Colonic mucosa (tissue), 4 donors: ENCODE measurements at regions not wholly inside any gene's neighbourhood (a gene's known extent, or its start where the extent isn't known, plus 50 kb on each side); places are given as distances from the start of the nearest gene placed in this dataset.

ENCODE experiments used
- DNase-seq: peaks from one replicate; pipeline ENCODE4 v3.0.0-alpha.2; 2020
- H3K27ac ChIP-seq: fragments of 200-600 bp; one replicate; pipeline ENCODE4 v1.8.0; 2021
- H3K27me3 ChIP-seq: fragments of 200-600 bp; one replicate; pipeline ENCODE4 v1.8.0; 2021
- H3K36me3 ChIP-seq: fragments of 200-600 bp; one replicate; pipeline ENCODE4 v1.8.0; 2021
- H3K4me1 ChIP-seq: fragments of 200-600 bp; one replicate; pipeline ENCODE4 v1.8.0; 2021; ENCODE audit warnings: mild to moderate bottlenecking
- H3K4me3 ChIP-seq: fragments of 200-600 bp; one replicate; pipeline ENCODE4 v1.8.0; 2021
- H3K9ac ChIP-seq, 2 donors: one replicate each; pipeline ENCODE4 v1.7.0; 2013; ENCODE audit warnings: control low read depth in 2 of 2, low read depth in 2 of 2, low read length in 2 of 2
- H3K9me3 ChIP-seq: fragments of 200-600 bp; one replicate; pipeline ENCODE4 v1.8.0; 2021
- intact Hi-C: fragments of 100-400 bp; cut with DNase I; formaldehyde crosslinking; loops from one replicate; pipeline ENCODE4 v1.14.1; 2022
- TF ChIP-seq, protein P1 (sequence below): fragments of 200-600 bp; IDR thresholded peaks from one replicate; pipeline ENCODE4 v1.8.0; 2022; ENCODE audit warnings: antibody characterized with exemption, mild to moderate bottlenecking
- donor health status: healthy.
- donor health status: DM: no; HTN: no; CAD: no.
- donor health status: DM: no; HTN: no; CAD: no.

DNA sequence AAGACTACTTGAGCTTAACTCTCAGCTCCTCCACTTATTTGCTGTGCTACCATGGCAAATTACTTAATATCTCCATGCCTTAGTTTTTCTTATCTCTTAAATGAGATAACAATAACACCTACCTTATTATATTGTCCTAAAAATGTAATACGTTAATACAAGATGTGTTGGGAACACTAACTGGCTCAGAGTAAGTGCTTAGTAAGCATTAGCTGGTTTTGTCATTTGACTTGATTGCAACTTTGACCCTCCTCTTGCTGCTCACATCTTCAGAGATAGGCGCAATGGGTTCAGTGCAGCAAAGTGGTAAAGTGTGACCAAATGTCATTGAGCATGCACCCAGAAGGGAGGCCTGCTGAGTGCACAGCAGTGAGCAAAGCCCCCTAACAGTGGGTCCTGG lies 294.5 kb upstream of the CLNK start:
- no peak for DNase-seq
- intact Hi-C loops, result no loop called here
- Histone ChIP-seq H3K36me3 (no peaks in the 10 kb centered on the region), H3K27me3 (no peaks in the 10 kb centered on the region), H3K4me3 (no peak overlapping the region), H3K9ac (no peak overlapping the region), H3K27ac (no peak overlapping the region), H3K9me3 (no peaks in the 10 kb centered on the region), H3K4me1 (no peaks in the 10 kb centered on the region)
- TF ChIP-seq, protein P1, sequence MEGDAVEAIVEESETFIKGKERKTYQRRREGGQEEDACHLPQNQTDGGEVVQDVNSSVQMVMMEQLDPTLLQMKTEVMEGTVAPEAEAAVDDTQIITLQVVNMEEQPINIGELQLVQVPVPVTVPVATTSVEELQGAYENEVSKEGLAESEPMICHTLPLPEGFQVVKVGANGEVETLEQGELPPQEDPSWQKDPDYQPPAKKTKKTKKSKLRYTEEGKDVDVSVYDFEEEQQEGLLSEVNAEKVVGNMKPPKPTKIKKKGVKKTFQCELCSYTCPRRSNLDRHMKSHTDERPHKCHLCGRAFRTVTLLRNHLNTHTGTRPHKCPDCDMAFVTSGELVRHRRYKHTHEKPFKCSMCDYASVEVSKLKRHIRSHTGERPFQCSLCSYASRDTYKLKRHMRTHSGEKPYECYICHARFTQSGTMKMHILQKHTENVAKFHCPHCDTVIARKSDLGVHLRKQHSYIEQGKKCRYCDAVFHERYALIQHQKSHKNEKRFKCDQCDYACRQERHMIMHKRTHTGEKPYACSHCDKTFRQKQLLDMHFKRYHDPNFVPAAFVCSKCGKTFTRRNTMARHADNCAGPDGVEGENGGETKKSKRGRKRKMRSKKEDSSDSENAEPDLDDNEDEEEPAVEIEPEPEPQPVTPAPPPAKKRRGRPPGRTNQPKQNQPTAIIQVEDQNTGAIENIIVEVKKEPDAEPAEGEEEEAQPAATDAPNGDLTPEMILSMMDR, result no peak

DNA sequence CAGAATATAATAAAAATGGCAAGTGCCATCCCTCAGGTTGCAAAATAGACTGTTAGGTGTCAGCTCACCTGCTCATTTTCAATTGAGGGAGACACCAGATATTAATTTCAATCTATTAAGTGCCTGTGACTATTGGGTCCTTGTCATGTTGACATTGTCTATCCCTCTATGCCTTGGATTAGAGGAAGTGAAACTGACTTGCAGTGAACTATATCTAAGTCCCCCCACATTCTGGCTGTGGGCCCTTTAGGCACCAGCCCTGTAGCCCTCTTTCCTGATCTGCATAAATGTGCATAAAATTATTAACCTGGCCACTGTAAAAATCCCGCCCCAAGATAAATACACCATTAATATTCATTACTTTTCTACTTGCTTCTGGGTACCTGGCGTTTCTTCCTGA lies 293.0 kb upstream of the CLNK start:
- H3K9ac ChIP-seq, result no peak overlapping the region
- TF ChIP-seq, protein P1, result no peak
- no peaks in the 10 kb centered on the region for H3K9me3 ChIP-seq
- H3K4me3 ChIP-seq, result no peak overlapping the region
- intact Hi-C loops, result no loop called here
- DNase-seq, result no peak
- no peak overlapping the region for H3K27ac ChIP-seq
- H3K4me1 ChIP-seq, result no peaks in the 10 kb centered on the region
- H3K36me3 ChIP-seq, result no peaks in the 10 kb centered on the region
- H3K27me3 ChIP-seq, result no peaks in the 10 kb centered on the region

DNA sequence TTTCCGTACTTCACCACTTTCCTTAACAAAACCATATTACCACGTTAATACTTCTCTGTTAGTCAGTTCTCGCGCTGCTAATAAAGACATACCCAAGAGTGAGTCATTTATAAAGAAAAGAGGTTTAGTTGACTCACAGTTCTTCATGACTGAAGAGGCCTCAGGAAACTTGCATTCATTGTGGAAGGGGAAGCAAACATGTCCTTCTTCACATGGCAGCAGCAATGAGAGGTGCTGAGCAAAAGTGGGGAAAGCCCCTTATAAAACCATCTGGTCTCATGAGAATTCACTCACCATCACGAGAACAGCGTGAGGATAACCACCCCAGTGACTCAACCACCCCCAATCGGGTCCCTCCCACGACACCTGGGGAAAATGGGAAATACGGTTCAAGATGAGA lies 289.8 kb upstream of the CLNK start:
- Histone ChIP-seq H3K9me3 (no peaks in the 10 kb centered on the region), H3K27me3 (no peaks in the 10 kb centered on the region), H3K4me1 (no peaks in the 10 kb centered on the region), H3K4me3 (no peak overlapping the region), H3K36me3 (no peaks in the 10 kb centered on the region), H3K27ac (no peak overlapping the region), H3K9ac (no peak overlapping the region)
- intact Hi-C loops, result no loop called here
- TF ChIP-seq, protein P1, result no peak
- DNase-seq, result no peak

DNA sequence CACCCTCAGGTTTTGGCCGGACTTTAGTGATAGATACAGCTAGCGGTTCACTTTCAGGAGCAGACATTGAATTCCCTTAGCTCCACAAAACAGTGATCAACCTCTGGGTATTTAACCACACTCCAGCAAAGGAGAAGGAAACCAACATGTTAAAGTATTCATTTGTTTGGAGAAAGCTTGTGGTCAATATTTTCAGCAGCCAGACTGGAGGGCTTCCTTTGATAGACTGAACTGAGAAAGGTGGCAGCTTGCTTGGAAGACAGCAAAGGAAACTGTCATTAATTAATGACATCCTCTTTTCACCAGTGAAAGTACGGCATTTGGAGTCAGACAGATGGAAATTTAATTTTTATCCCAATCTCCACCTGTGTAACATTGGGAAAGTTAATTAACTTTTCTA lies 289.1 kb upstream of the CLNK start:
- TF ChIP-seq, protein P1, result no peak

DNA sequence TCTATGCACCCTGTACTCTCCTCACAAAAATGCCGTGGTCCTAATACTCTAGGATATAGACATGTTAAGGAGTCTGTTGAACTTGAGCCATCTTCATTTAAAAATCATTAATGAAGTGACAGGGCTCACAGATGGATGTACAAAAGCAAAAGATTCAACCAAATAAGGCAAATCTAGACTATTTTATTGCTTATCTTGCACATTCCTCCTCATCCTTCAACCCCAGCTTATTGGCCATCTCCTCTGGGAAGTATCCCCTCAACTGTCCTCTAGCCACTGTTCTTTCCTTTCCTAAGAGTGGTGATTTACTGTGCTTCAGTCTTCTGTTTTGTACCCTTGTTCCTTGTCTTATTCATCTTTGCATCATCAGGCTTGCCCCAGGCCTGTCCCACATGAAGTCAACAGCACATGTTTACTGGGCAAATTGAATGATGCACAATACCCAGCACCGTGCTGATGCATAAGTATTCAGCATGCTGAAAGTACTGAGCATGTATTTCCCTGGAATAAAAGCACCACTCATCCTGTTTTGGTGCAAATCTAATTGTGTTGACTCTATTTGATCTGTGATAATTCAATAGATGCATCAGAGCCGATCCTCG lies 287.3 kb upstream of the CLNK start:
- H3K4me1 ChIP-seq, result no peaks in the 10 kb centered on the region
- H3K4me3 ChIP-seq, result no peak overlapping the region
- no peaks in the 10 kb centered on the region for H3K27me3 ChIP-seq
- DNase-seq, result no peak
- TF ChIP-seq, protein P1, result no peak
- H3K9me3 ChIP-seq, result no peaks in the 10 kb centered on the region
- intact Hi-C loops, result no loop called here
- no peaks in the 10 kb centered on the region for H3K36me3 ChIP-seq
- no peak overlapping the region for H3K27ac ChIP-seq
- no peak overlapping the region for H3K9ac ChIP-seq

More for the DNA sequence above, 289.1 kb upstream of the CLNK start:
- intact Hi-C loops, result no loop called here
- no peak overlapping the region for H3K4me3 ChIP-seq
- no peaks in the 10 kb centered on the region for H3K36me3 ChIP-seq
- H3K27me3 ChIP-seq, result no peaks in the 10 kb centered on the region
- no peaks in the 10 kb centered on the region for H3K4me1 ChIP-seq
- no peaks in the 10 kb centered on the region for H3K9me3 ChIP-seq
- no peak overlapping the region for H3K9ac ChIP-seq
- H3K27ac ChIP-seq, result no peak overlapping the region
- DNase-seq, result no peak
